Stimulated activated CD4-positive, alpha-beta T cell treated with anti-CD3 and anti-CD28 coated beads, Interleukin-2, amount 100 ng/mL, for 24 hours (primary cell): ENCODE measurements at regions not wholly inside any gene's neighbourhood (a gene's known extent, or its start where the extent isn't known, plus 50 kb on each side); places are given as distances from the start of the nearest gene placed in this dataset.
A peak's percentile ranks its signal among the peaks of the same experiment; 100 is the strongest.

ENCODE experiments used
- DNase-seq, 2 donors: peaks; one replicate each; pipeline ENCODE4 v3.0.0-alpha.2; 2020

- peak; percentile 58 to 63 for DNase-seq
These were observed 67.3 kb upstream of the NUP50 start for GRCh38 chr22:45096256-45096907.

GRCh38 chr22:45097061-45097460 is 66.7 kb upstream of the NUP50 start:
- no peak for DNase-seq

- DNase-seq, result no peak
These were observed 65.7 kb upstream of the NUP50 start for GRCh38 chr22:45098056-45098455.

GRCh38 chr22:45099961-45100360 is 63.8 kb upstream of the NUP50 start:
- DNase-seq, result no peak

- DNase-seq, result peak; percentile 23 to 37
These were observed 62.1 kb upstream of the NUP50 start for GRCh38 chr22:45101515-45102227.

GRCh38 chr22:45102896-45103420 is 60.8 kb upstream of the NUP50 start:
- no peak for DNase-seq

- no peak for DNase-seq
These were observed 60.0 kb upstream of the NUP50 start for GRCh38 chr22:45103756-45104155.

GRCh38 chr22:45104313-45104712 is 59.4 kb upstream of the NUP50 start:
- DNase-seq, result no peak

- DNase-seq, result no peak
These were observed 58.4 kb upstream of the NUP50 start for GRCh38 chr22:45105281-45105702.

- no peak for DNase-seq
These were observed 56.1 kb upstream of the NUP50 start for GRCh38 chr22:45107671-45108070.

GRCh38 chr22:45112136-45112879 is 51.4 kb upstream of the NUP50 start:
- no peak for DNase-seq
